PC-3 (cell line): ENCODE measurements at regions not wholly inside any gene's neighbourhood (a gene's known extent, or its start where the extent isn't known, plus 50 kb on each side); places are given as distances from the start of the nearest gene placed in this dataset.

Experiments used
- ATAC-seq: fragments of 200-7000 bp; cut with Tn5 transposase; 2 replicates; pipeline ENCODE4 v1.9.1; 2020; ENCODE audit warnings: mild to moderate bottlenecking, moderate library complexity
- BruUV-seq: library from RNA; stranded (reverse); fragments of 400-500 nt; replicated peaks from 2 replicates; lab custom pipeline; 2021; lab: Mats Ljungman, UMichigan
- CTCF ChIA-PET: fragments of 300-600 bp; sonication (Branson Sonifier 250); formaldehyde crosslinking; loops from one replicate; lab custom pipeline; 2022; ENCODE audit warnings: antibody characterized with exemption; lab: Charles Lee
- POLR2A ChIA-PET: fragments of 300-600 bp; sonication (Branson Sonifier 250); formaldehyde crosslinking; loops from one replicate; lab custom pipeline; 2022; ENCODE audit warnings: antibody characterized with exemption; ENCODE audit not compliant: unreplicated experiment; lab: Charles Lee
- DNase-seq: peaks from one replicate; pipeline ENCODE4 v3.0.0-alpha.2; 2015
- H2AFZ ChIP-seq: fragments of 300-600 bp; sonication (generic); 2 replicates; pipeline ENCODE4 v1.6.0; 2016; ENCODE audit warnings: antibody characterized with exemption, low read length
- H3F3A ChIP-seq: fragments of 300-600 bp; sonication (generic); one replicate; pipeline ENCODE4 v1.6.0; 2017; ENCODE audit warnings: antibody characterized with exemption, low read length, control low read depth, mild to moderate bottlenecking; ENCODE audit not compliant: unreplicated experiment
- H3K27ac ChIP-seq: fragments of 300-600 bp; sonication (generic); 2 replicates; pipeline ENCODE4 v1.5.1; 2016; ENCODE audit warnings: mild to moderate bottlenecking, low read length
- H3K27me3 ChIP-seq: fragments of 300-600 bp; sonication (generic); 2 replicates; pipeline ENCODE4 v1.6.1; 2016; ENCODE audit warnings: low read length, mixed read lengths
- H3K36me3 ChIP-seq: fragments of 300-600 bp; sonication (generic); 2 replicates; pipeline ENCODE4 v1.6.1; 2016; ENCODE audit warnings: low read depth, mixed run types, low read length, mixed read lengths
- H3K4me1 ChIP-seq: fragments of 300-600 bp; sonication (generic); 2 replicates; pipeline ENCODE4 v1.5.1; 2016; ENCODE audit warnings: low read length; ENCODE audit not compliant: insufficient read depth
- H3K4me2 ChIP-seq: fragments of 300-600 bp; sonication (generic); 2 replicates; pipeline ENCODE4 v1.6.0; 2016; ENCODE audit warnings: low read length
- H3K4me3 ChIP-seq: fragments of 300-600 bp; sonication (generic); 2 replicates; pipeline ENCODE4 v1.5.1; 2016; ENCODE audit warnings: mild to moderate bottlenecking, low read length, mixed read lengths
- H3K79me2 ChIP-seq: fragments of 300-600 bp; sonication (generic); 2 replicates; pipeline ENCODE4 v1.6.1; 2017; ENCODE audit warnings: low read length, mixed read lengths
- H3K9ac ChIP-seq: fragments of 300-600 bp; sonication (generic); 2 replicates; pipeline ENCODE4 v1.6.0; 2016; ENCODE audit warnings: mild to moderate bottlenecking, low read length
- H3K9me2 ChIP-seq: fragments of 300-600 bp; sonication (generic); replicated peaks from 2 replicates; pipeline ENCODE4 v1.6.1; 2016; ENCODE audit warnings: mixed run types, low read length, mixed read lengths
- H3K9me3 ChIP-seq: fragments of 300-600 bp; sonication (generic); 2 replicates; pipeline ENCODE4 v1.6.1; 2016; ENCODE audit warnings: low read length, mixed read lengths
- H4K20me1 ChIP-seq: fragments of 300-600 bp; sonication (generic); 2 replicates; pipeline ENCODE4 v1.6.1; 2016; ENCODE audit warnings: low read length, mixed read lengths
- EZH2 ChIP-seq: fragments of 300-600 bp; sonication (generic); IDR thresholded peaks from one replicate; pipeline ENCODE4 v1.6.1; 2017; ENCODE audit warnings: antibody characterized with exemption, mild to moderate bottlenecking, low read length; ENCODE audit not compliant: unreplicated experiment
- EZH2phosphoT487 ChIP-seq: fragments of 300-600 bp; sonication (generic); IDR thresholded peaks from 2 replicates; pipeline ENCODE4 v1.6.1; 2018; ENCODE audit warnings: mild to moderate bottlenecking, antibody characterized with exemption, low read length, borderline replicate concordance
- intact Hi-C: fragments of 100-400 bp; cut with micrococcal nuclease; formaldehyde crosslinking; loops from 2 replicates; pipeline ENCODE4 v1.9.0; 2023
- TF ChIP-seq, protein P1 (sequence below): fragments of 300-600 bp; sonication (generic); conservative IDR thresholded peaks from 2 replicates; pipeline ENCODE4 v1.5.1; 2017; ENCODE audit warnings: antibody characterized with exemption, low read depth, mild to moderate bottlenecking, low read length

DNA sequence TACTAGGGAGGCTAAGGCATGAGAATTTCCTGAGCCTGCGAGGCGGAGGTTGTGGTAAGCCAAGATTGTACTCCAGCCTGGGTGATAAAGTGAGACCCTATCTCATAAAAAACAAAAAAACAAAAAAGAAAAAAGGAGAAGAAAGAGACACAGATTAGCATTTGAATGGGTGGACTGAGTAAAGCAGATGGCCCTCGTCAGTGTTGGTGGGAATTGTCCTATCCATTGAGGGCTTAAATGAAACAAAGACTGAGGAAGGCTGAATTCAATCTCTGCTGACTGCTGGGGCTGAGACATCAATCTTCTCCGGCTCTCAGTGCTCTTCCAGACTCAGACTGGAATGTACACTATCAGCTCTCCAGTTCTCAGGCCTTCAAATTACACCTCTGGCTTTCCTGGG is 136.8 kb downstream of the SLC7A11 start:
- Histone ChIP-seq H2AFZ (no peak overlapping the region), H3K9ac (no peak overlapping the region), H3F3A (no peaks in the 10 kb centered on the region), H3K27me3 (no peaks in the 10 kb centered on the region), H3K4me3 (no peak overlapping the region), H4K20me1 (no peaks in the 10 kb centered on the region), H3K36me3 (no peaks in the 10 kb centered on the region), H3K9me3 (no peaks in the 10 kb centered on the region), H3K4me1 (no peaks in the 10 kb centered on the region), H3K79me2 (no peaks in the 10 kb centered on the region), H3K27ac (no peak overlapping the region), H3K4me2 (no peak overlapping the region), H3K9me2 (no peaks in the 10 kb centered on the region)
- ChIA-PET POLR2A (no interaction called here), CTCF (no interaction called here)
- no peak for DNase-seq
- intact Hi-C loops, result no loop called here
- no peak for ATAC-seq
- no peak for TF ChIP-seq EZH2phosphoT487
- no peak for TF ChIP-seq EZH2
- TF ChIP-seq, protein P1, sequence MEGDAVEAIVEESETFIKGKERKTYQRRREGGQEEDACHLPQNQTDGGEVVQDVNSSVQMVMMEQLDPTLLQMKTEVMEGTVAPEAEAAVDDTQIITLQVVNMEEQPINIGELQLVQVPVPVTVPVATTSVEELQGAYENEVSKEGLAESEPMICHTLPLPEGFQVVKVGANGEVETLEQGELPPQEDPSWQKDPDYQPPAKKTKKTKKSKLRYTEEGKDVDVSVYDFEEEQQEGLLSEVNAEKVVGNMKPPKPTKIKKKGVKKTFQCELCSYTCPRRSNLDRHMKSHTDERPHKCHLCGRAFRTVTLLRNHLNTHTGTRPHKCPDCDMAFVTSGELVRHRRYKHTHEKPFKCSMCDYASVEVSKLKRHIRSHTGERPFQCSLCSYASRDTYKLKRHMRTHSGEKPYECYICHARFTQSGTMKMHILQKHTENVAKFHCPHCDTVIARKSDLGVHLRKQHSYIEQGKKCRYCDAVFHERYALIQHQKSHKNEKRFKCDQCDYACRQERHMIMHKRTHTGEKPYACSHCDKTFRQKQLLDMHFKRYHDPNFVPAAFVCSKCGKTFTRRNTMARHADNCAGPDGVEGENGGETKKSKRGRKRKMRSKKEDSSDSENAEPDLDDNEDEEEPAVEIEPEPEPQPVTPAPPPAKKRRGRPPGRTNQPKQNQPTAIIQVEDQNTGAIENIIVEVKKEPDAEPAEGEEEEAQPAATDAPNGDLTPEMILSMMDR, result no peak
- no TSS peak for BruUV-seq

DNA sequence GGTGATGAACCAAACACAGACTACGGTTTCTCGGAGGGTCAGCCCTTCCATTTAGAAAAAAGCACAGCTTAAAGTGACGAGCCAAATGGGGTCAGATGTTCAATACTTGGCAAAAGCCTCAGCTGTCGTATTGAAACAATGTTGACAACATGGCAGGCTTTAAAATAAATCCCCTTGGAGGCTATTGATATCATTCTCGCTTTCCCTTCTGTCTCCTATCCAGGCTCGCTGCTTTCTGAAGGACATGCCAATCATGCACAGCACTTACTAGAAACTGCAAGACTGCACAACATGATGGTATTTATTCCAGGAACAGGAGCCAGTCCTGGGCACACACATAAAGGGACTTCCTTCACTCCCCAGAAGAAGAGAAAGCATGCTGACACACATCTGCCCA is 137.9 kb downstream of the SLC7A11 start:
- H3K4me2 ChIP-seq, result no peak overlapping the region
- no peak overlapping the region for H3K9ac ChIP-seq
- H3K4me1 ChIP-seq, result no peaks in the 10 kb centered on the region
- H3K9me3 ChIP-seq, result no peaks in the 10 kb centered on the region
- no peak overlapping the region for H2AFZ ChIP-seq
- no peaks in the 10 kb centered on the region for H3F3A ChIP-seq
- no peaks in the 10 kb centered on the region for H3K27me3 ChIP-seq
- ChIA-PET CTCF (no interaction called here), POLR2A (no interaction called here)
- no peaks in the 10 kb centered on the region for H3K9me2 ChIP-seq
- intact Hi-C loops, result no loop called here
- no peaks in the 10 kb centered on the region for H4K20me1 ChIP-seq
- H3K4me3 ChIP-seq, result no peak overlapping the region
- no TSS peak for BruUV-seq
- no peak overlapping the region for H3K27ac ChIP-seq
- ATAC-seq (no peak), DNase-seq (no peak)
- no peaks in the 10 kb centered on the region for H3K36me3 ChIP-seq
- TF ChIP-seq EZH2phosphoT487 (no peak), EZH2 (no peak)
- TF ChIP-seq, protein P1, result no peak
- no peaks in the 10 kb centered on the region for H3K79me2 ChIP-seq

DNA sequence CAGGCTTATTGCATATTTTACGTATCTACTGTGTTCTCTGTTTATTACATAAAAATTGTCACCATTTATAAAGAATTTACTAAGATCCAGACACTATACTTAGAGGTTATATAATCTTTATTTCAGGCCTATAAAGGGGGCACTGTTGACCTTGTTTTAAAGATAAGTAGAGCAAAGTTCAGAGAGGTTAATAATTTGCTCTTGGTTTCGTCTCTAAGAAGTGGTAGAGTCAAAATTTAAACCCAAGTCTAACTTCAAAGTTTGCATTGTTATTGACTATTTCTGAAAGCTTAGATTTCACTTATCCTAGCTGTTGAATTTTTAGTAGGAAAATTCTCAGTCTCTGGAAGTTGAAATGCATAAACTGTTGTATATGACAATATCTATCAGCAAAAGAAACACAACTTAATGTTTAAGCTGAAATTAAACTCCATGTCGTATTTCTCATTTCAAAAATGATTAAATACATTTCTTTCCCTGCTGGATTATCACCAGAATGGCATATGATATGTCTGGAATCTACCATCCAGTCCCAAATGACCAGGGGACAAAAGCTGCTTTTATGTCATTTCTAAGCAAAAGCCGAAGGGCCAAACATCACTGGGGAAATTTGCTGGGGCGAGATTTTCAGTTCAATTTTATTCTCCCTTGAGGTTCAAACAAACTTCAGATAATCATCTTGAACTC is 138.4 kb downstream of the SLC7A11 start:
- no peak overlapping the region for H2AFZ ChIP-seq

More for the DNA sequence above, 138.4 kb downstream of the SLC7A11 start:
- no TSS peak for BruUV-seq
- Histone ChIP-seq H4K20me1 (no peaks in the 10 kb centered on the region), H3K4me1 (no peaks in the 10 kb centered on the region), H3F3A (no peaks in the 10 kb centered on the region), H3K9me2 (no peaks in the 10 kb centered on the region), H3K4me3 (no peak overlapping the region), H3K79me2 (no peaks in the 10 kb centered on the region), H3K9ac (no peak overlapping the region), H3K27ac (no peak overlapping the region), H3K36me3 (no peaks in the 10 kb centered on the region), H3K27me3 (no peaks in the 10 kb centered on the region), H3K4me2 (no peak overlapping the region), H3K9me3 (no peaks in the 10 kb centered on the region)
- intact Hi-C loops, result no loop called here
- no peak for DNase-seq
- TF ChIP-seq EZH2phosphoT487, result no peak
- no peak for TF ChIP-seq EZH2
- TF ChIP-seq, protein P1, result no peak
- ChIA-PET POLR2A (no interaction called here), CTCF (no interaction called here)
- ATAC-seq, result no peak
